ENCODE measurements at regions not wholly inside any gene's neighbourhood (a gene's known extent, or its start where the extent isn't known, plus 50 kb on each side); places are given as distances from the start of the nearest gene placed in this dataset.

- H3K27me3 ChIP-seq (replicated peaks; ENCODE audit: control insufficient read depth, insufficient read depth, low read length): no peaks in the 10 kb centered on the region
- no peak for DNase-seq (ENCODE audit: extremely low read depth, insufficient read length)
- H3K36me3 ChIP-seq (ENCODE audit: control insufficient read depth, insufficient read depth, low read length): no peaks in the 10 kb centered on the region
- H3K4me3 ChIP-seq (replicated peaks; ENCODE audit: low read depth, low read length): no peak overlapping the region
- TF ChIP-seq CTCF (IDR thresholded peaks at IDR 0.05; ENCODE audit: insufficient read depth, low read length, poor library complexity, severe bottlenecking): no peak
Observed at GRCh38 chr12:89213747-89214146, 138.6 kb downstream of the DUSP6 start.

- H3K27me3 ChIP-seq (replicated peaks; ENCODE audit: control insufficient read depth, insufficient read depth, low read length): no peaks in the 10 kb centered on the region
- no peak for DNase-seq (ENCODE audit: extremely low read depth, insufficient read length)
- no peak for TF ChIP-seq CTCF (IDR thresholded peaks at IDR 0.05; ENCODE audit: insufficient read depth, low read length, poor library complexity, severe bottlenecking)
Observed at GRCh38 chr12:89213139-89213538, 139.2 kb downstream of the DUSP6 start.

GRCh38 chr12:89212339-89212771, 139.9 kb downstream of the DUSP6 start:
- no peaks in the 10 kb centered on the region for H3K27me3 ChIP-seq (replicated peaks; ENCODE audit: control insufficient read depth, insufficient read depth, low read length)
- TF ChIP-seq CTCF (IDR thresholded peaks at IDR 0.05; ENCODE audit: insufficient read depth, low read length, poor library complexity, severe bottlenecking): no peak
- no peak overlapping the region for H3K4me3 ChIP-seq (replicated peaks; ENCODE audit: low read depth, low read length)
- no peaks in the 10 kb centered on the region for H3K36me3 ChIP-seq (ENCODE audit: control insufficient read depth, insufficient read depth, low read length)
- no peak for DNase-seq (ENCODE audit: extremely low read depth, insufficient read length)

More at GRCh38 chr12:89213139-89213538, 139.2 kb downstream of the DUSP6 start:
- Histone ChIP-seq H3K36me3 (ENCODE audit: control insufficient read depth, insufficient read depth, low read length) (no peaks in the 10 kb centered on the region), H3K4me3 (replicated peaks; ENCODE audit: low read depth, low read length) (no peak overlapping the region)

GRCh38 chr12:89211456-89211855, 140.8 kb downstream of the DUSP6 start:
- no peaks in the 10 kb centered on the region for H3K36me3 ChIP-seq (ENCODE audit: control insufficient read depth, insufficient read depth, low read length)
- TF ChIP-seq CTCF (IDR thresholded peaks at IDR 0.05; ENCODE audit: insufficient read depth, low read length, poor library complexity, severe bottlenecking): no peak
- no peaks in the 10 kb centered on the region for H3K27me3 ChIP-seq (replicated peaks; ENCODE audit: control insufficient read depth, insufficient read depth, low read length)
- H3K4me3 ChIP-seq (replicated peaks; ENCODE audit: low read depth, low read length): no peak overlapping the region
- no peak for DNase-seq (ENCODE audit: extremely low read depth, insufficient read length)

GRCh38 chr12:89210277-89210676, 142.0 kb downstream of the DUSP6 start:
- DNase-seq (ENCODE audit: extremely low read depth, insufficient read length): no peak
- no peak overlapping the region for H3K4me3 ChIP-seq (replicated peaks; ENCODE audit: low read depth, low read length)
- TF ChIP-seq CTCF (IDR thresholded peaks at IDR 0.05; ENCODE audit: insufficient read depth, low read length, poor library complexity, severe bottlenecking): no peak
- H3K36me3 ChIP-seq (ENCODE audit: control insufficient read depth, insufficient read depth, low read length): no peaks in the 10 kb centered on the region
- no peaks in the 10 kb centered on the region for H3K27me3 ChIP-seq (replicated peaks; ENCODE audit: control insufficient read depth, insufficient read depth, low read length)

- H3K36me3 ChIP-seq (ENCODE audit: control insufficient read depth, insufficient read depth, low read length): no peaks in the 10 kb centered on the region
- H3K27me3 ChIP-seq (replicated peaks; ENCODE audit: control insufficient read depth, insufficient read depth, low read length): no peaks in the 10 kb centered on the region
- no peak for TF ChIP-seq CTCF (IDR thresholded peaks at IDR 0.05; ENCODE audit: insufficient read depth, low read length, poor library complexity, severe bottlenecking)
- no peak overlapping the region for H3K4me3 ChIP-seq (replicated peaks; ENCODE audit: low read depth, low read length)
- DNase-seq (ENCODE audit: extremely low read depth, insufficient read length): no peak
Observed at GRCh38 chr12:89208661-89209096, 143.6 kb downstream of the DUSP6 start.

Data from GM06990 (cell line).